NCI-H187 treated with DMSO at 0.1 percent for 48 hours (cell line): ENCODE measurements at regions not wholly inside any gene's neighbourhood (a gene's known extent, or its start where the extent isn't known, plus 50 kb on each side); places are given as distances from the start of the nearest gene placed in this dataset.

Source experiments
- DNase-seq: peaks from one replicate; lab custom pipeline; 2025; lab: John Stamatoyannopoulos, UW

DNA sequence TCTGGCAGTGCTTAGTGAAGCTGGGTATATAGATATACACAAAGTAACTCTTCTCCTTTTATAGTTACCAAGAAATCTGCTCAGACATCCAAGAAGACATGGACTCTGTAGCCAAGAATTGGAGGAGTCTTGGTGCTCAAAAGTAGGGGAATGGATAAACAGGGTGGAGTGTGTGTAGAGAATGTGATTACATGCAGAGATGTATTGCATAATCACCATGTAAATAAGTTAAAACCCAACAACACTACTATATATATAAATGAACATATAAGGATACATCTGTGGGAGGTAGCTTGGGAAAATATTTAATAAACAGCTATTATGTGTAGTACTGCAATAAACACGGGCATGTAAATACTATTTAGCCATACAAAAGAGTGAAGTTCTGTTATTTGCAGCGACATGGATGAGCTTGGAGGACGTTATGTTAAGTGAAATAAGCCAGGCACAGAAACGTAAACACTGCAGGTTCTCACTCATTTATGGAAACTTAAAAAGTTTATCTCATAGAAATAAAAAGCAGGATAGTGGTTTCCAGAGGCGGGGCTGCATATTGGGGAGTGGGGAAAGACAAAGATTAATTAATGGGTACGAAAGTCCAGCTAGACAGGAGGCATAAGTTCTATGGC, 207.5 kb downstream of the TENT4A start:
- no peak for DNase-seq

GRCh38 chr5:6926491-6927038, 213.3 kb downstream of the TENT4A start:
- no peak for DNase-seq

- DNase-seq: no peak
These were observed 222.8 kb downstream of the TENT4A start for GRCh38 chr5:6936031-6936430.

GRCh38 chr5:6937677-6938076, 224.4 kb downstream of the TENT4A start:
- DNase-seq: no peak

DNA sequence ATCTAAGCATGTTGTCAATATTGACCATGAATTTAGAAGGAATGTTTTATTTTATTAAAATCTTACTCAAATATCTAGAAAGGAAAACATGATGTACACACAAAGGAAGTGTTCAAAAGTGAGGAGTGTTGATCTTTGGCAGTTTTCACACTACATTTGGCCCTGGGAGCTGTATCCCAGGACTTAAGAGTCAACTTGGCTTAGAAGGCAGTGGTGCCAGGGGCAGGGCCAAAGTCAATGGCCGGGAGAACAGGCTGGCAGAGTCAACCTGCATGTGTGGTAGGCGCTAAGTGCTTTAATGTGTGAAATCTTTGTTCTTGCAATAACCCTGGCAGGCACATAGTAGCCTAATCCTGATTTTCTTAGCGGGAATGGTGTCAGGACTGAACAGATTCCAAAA, 228.4 kb downstream of the TENT4A start:
- no peak for DNase-seq

DNA sequence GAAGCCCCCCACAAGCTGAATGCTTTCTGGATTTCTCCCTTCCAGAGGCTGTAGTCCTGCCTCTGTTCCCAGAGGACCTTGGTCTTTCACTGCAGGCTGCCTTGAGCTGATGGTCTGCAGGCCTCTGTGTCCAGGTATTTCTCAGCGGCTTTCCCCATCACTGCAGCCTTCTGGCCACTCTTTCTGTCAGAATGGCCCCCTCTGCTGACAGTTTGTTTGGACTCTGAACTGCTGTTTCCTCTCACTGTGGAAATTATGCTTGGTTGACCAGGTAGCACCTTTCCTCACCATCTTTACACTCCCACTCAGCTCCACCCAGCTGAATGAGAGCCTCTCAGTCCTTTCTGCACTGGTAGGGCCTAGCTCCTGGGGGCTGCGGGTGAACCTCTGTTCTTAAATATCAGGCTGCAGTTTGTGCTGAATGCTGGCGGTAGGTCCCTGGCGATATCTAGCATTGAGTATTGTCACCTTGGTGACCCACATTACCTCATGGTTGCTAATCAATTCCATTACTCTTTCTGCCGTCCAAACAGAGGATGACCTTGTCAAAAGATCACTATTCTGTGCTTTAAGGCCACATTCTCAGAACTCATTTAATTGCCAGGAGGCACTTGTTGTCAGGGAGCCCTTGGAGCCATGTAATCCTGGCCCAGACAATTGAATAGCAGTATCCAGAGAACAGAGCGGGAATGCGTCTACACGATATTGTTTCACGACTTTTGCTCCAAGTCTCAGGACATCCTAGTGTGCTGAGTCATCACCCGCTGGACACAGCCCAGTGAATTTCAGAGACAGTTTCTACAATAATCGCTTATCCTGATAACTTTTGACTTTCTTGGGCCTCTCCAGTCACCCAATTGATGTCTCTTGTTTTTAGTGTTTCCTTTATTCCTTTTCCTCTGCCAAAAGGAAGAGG, 230.2 kb downstream of the TENT4A start:
- no peak for DNase-seq

GRCh38 chr5:6948562-6948961, 235.3 kb downstream of the TENT4A start:
- no peak for DNase-seq

GRCh38 chr5:6949230-6949629, 236.0 kb downstream of the TENT4A start:
- no peak for DNase-seq

DNA sequence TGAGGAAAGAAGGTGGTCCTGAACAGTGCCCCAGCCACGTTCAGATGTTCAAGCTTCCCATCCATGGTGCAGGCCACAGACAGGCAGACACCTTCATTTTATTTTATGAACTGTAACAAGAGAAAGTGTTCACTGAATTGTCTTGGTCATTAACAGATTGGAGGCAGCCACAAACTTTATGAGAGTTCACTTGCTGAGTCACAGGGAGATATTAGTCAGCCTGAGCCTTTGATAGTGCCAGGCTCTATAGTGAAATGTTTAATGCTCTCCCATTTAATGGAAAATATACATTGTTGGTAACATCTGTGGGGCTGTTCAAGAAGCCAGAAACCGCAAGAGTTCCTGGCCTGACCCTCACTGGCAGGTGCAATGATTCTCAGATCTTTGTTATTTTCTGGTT, 237.0 kb downstream of the TENT4A start:
- DNase-seq: no peak

DNA sequence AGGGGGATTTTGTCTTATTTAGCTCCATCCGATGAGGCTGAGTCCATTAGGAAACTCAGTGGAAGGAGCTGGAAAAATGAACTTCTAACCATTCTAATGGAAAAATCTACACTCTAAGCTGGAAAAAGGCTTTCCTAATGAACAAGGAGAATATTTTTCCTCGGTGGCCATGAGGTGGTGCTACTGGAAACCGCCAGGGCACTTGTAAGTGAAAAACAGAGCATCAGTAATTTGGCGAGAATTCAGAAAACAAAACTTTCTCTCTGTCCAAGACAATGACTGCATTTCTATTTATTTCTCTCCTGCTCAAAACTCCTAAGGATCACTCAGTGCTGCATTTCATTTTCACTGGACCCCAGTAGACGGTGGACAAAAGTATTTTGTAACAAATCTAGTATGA, 237.6 kb downstream of the TENT4A start:
- no peak for DNase-seq

DNA sequence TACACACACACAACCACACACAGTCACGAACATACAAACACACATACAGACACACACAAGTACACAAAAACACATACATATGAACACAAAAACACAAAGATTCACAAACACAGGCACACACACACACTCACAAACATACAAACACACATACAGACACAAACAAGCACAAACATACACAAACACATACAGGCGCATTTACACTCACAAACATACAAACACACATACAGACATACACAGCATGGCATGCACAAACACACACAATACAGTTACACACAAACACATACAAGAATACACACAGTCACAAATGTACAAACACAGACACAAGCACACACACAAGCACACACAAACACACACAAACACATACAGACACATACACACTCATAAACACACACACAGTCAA, 247.9 kb downstream of the TENT4A start:
- no peak for DNase-seq

DNA sequence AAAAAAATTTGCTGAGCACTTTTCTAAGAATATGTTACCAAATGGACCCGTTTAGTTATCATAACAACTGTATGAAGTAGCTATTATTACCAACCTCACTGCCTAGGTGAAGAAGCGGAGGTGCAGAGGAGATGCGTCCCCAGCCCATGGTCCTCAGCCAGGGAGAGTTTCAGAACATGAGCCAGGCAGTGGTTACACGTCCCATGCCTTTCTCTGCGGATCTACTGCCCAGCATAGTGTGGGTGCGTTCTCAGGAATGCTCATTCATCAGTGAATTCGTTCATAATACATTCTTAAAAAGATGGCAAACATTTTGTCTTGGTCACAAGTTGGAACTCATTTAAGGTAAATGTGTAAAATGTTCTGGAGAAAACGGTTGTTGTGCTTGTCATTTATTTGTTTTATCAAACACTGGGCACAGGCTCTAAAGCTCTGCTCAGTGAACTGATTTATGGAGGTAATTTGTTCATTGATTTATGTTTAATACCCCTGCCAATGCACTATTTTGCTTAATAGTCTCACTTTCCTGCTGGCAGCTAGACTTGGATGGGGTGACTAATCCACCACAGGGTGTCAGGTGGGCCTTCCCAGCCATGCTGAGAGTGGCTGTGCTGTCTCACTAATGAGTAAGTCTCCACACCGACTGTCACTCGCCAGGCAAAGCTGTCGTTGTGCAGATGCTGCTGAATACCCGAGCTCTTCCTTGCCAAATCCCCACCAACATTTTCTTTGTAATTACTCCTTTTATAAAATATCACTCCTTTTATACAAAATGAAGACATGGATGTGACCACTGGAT, 248.8 kb downstream of the TENT4A start:
- no peak for DNase-seq

DNA sequence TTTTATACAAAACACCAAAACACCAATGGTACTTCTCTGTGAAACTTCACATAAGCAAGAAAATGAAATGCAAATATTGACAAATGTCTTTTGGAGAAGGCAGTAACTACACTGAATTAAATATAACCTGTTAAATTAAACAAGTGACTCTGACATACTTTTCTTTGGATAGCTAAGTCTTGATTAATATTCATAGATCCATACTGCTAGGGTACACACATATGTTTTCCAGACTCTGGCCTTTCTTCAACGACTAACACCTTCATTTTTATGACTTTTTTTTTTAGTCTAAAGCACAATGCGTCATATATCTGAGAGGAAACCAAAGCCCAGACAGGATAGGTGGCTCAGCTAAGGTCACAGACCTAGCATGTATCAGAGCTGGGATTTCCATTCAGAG, 263.7 kb downstream of the TENT4A start:
- no peak for DNase-seq

- DNase-seq: no peak
These were observed 265.8 kb downstream of the TENT4A start for GRCh38 chr5:6979061-6979460.

DNA sequence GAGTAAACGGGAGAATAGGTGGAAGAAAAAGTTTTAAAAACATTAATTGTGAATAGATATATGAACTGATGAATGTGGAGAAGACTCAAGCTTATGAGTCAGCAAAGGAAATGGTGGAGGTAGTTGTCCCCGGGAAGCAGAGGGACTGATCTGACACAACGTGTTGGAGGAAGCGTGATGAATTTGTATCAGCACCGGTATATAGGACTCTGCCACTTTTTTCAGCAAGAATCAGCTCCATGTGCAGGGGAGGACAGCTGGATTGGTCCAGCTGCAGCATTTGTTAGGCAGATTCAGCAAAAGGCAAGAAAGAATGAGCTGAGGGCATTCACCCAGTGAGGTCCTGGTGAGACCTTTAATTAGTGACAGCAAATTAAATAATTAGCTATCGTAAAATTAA, 276.0 kb downstream of the TENT4A start:
- no peak for DNase-seq

- no peak for DNase-seq
These were observed 280.9 kb downstream of the TENT4A start for GRCh38 chr5:6994097-6994496.

DNA sequence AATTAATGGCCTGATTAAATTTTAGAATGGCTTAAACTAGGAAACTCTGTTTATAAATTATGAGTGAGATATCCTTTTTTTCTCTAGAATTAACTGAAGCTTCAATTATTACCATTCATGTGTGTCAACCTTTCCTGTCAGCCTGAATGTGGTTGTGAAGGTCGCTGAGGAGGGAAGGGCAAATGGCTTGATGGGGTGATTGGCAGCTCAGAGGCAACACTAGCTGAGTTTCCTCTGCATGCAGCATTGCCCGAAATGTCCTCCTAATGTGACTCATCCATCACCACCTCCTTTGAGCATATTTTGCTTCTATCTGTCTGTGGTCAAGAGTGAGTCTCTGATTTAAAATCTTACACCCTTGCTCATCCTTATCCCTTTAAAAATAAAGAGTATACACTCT, 281.9 kb downstream of the TENT4A start:
- no peak for DNase-seq

DNA sequence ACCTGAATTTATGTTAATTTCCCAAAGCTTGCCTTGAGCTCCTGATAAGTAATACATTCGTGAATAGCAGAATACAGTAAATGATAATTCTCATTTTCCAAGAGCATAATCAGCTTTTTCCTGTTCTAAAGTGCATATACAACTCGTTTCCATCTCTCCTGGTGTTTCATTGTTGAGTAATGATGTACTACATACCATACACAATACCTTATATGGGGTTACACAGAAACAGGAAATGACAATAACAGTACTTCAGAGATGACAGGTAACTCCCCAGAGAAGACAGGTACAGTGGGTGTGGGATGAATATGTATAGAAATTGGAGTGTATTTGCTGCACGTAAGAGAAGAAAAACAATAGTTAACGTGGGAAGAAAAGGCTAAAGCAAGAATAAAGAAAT, 287.1 kb downstream of the TENT4A start:
- no peak for DNase-seq

- DNase-seq: no peak
These were observed 297.4 kb downstream of the TENT4A start for GRCh38 chr5:7010591-7010990.

GRCh38 chr5:7012057-7012456, 298.8 kb downstream of the TENT4A start:
- DNase-seq: no peak

DNA sequence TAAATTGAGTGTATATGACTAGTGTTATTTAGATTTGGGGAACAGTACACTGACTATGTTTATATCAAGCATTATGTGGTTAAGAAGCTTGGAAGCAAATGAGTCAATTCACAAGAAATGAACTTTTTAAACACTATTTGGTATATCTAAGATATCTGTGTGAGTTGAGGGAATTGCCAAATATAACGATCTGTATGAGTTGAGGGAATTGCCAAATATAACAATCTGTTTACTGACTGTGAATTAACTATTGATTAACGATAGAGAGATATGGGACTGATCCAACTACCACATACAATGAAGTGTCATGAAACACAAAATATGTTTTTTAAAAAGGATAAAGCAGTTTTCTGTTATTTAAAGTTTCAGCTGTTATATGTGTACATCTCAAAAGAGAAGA, 301.4 kb downstream of the TENT4A start:
- DNase-seq: no peak

- no peak for DNase-seq
These were observed 302.5 kb downstream of the TENT4A start for GRCh38 chr5:7015586-7016256.
